ENCODE measurements at regions not wholly inside any gene's neighbourhood (a gene's known extent, or its start where the extent isn't known, plus 50 kb on each side); places are given as distances from the start of the nearest gene placed in this dataset.

DNA sequence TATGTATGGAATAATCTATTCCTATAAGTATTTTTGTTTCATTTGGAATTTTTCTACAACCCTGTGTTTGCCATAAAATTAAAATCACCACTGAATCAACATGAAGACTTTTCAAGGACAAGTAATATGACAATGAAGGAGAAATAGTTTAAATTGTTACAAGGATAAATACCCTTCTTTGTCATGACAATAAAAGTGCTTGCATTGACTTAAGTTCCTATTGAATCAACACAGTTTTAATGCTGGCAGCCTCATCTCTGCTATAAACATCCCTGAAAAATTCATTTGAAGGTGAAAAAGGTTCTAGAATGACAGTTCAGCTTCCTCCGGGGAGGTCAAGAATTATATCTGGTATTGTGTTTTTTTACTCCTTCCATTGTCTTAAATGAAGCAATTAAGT, 1105.1 kb upstream of the CDH9 start:
- 22 to 40% (median 27%) methylated on average over 1 of the region's 1 CpG for WGBS, 3 donors
- no peaks in the 10 kb centered on the region for H3K27me3 ChIP-seq

DNA sequence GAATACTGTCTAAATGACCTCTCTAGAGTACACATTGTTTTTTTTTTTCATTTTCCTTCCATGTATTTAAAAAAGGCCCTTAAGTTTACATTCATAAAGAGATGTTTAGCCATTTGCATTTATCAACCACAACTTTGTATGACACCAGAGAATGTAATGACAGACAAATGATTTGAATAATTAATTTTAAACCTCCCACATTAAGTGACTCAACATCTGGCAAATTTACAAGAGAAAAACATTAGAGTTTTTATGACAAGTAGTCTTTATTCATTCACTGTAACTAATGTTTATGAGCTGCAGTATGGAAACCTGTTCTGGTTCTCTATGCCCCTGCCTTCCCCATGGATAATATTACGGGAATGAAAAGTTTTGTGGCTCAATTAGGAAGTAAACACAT, 1093.8 kb upstream of the CDH9 start:
- intact Hi-C loops (cut with DNase I) = no loop called here
- H3K4me1 ChIP-seq (ENCODE audit: insufficient read depth) = no peaks in the 10 kb centered on the region
- no peaks in the 10 kb centered on the region for H3K27me3 ChIP-seq
- H3K36me3 ChIP-seq = no peaks in the 10 kb centered on the region
- no peaks in the 10 kb centered on the region for H3K9me3 ChIP-seq
- no peak overlapping the region for H3K27ac ChIP-seq
- no peak for DNase-seq
- WGBS, 3 donors = 59 to 68% (median 66%) methylated on average over 1 of the region's 1 CpG
- TF ChIP-seq POLR2A (IDR thresholded peaks at IDR 0.05) = no peak
- TF ChIP-seq EP300 (IDR thresholded peaks at IDR 0.05) = no peak
- no peak for TF ChIP-seq CTCF (IDR thresholded peaks at IDR 0.05)
- no peak overlapping the region for H3K4me3 ChIP-seq

More for the DNA sequence above, 1105.1 kb upstream of the CDH9 start:
- Histone ChIP-seq H3K4me3 (no peak overlapping the region), H3K27ac (no peak overlapping the region), H3K36me3 (no peaks in the 10 kb centered on the region), H3K4me1 (ENCODE audit: insufficient read depth) (no peaks in the 10 kb centered on the region), H3K9me3 (no peaks in the 10 kb centered on the region)
- intact Hi-C loops (cut with DNase I) = no loop called here
- no peak for TF ChIP-seq EP300 (IDR thresholded peaks at IDR 0.05)
- TF ChIP-seq CTCF (IDR thresholded peaks at IDR 0.05) = no peak
- no peak for TF ChIP-seq POLR2A (IDR thresholded peaks at IDR 0.05)
- no peak for DNase-seq

GRCh38 chr5:28117691-28118090, 1079.3 kb upstream of the CDH9 start:
- intact Hi-C loops (cut with DNase I) = no loop called here
- H3K27ac ChIP-seq = no peak overlapping the region
- no peaks in the 10 kb centered on the region for H3K9me3 ChIP-seq
- TF ChIP-seq POLR2A (IDR thresholded peaks at IDR 0.05) (no peak), EP300 (IDR thresholded peaks at IDR 0.05) (no peak), CTCF (IDR thresholded peaks at IDR 0.05) (no peak)
- no peak overlapping the region for H3K4me3 ChIP-seq
- DNase-seq = no peak
- no peaks in the 10 kb centered on the region for H3K4me1 ChIP-seq (ENCODE audit: insufficient read depth)
- H3K27me3 ChIP-seq = no peaks in the 10 kb centered on the region
- no peaks in the 10 kb centered on the region for H3K36me3 ChIP-seq

- Histone ChIP-seq H3K27ac (no peak overlapping the region), H3K4me3 (no peak overlapping the region), H3K4me1 (ENCODE audit: insufficient read depth) (no peaks in the 10 kb centered on the region), H3K9me3 (no peaks in the 10 kb centered on the region), H3K27me3 (no peaks in the 10 kb centered on the region), H3K36me3 (no peaks in the 10 kb centered on the region)
- no peak for DNase-seq
- 51 to 63% (median 55%) methylated on average over 2 of the region's 2 CpGs for WGBS, 3 donors
- intact Hi-C loops (cut with DNase I) = no loop called here
- no peak for TF ChIP-seq CTCF (IDR thresholded peaks at IDR 0.05)
- TF ChIP-seq EP300 (IDR thresholded peaks at IDR 0.05) = no peak
- TF ChIP-seq POLR2A (IDR thresholded peaks at IDR 0.05) = no peak
Measured at GRCh38 chr5:28117273-28117672, 1078.9 kb upstream of the CDH9 start.

- Histone ChIP-seq H3K4me1 (ENCODE audit: insufficient read depth) (no peaks in the 10 kb centered on the region), H3K27me3 (no peaks in the 10 kb centered on the region), H3K36me3 (no peaks in the 10 kb centered on the region), H3K4me3 (no peak overlapping the region), H3K9me3 (no peaks in the 10 kb centered on the region), H3K27ac (no peak overlapping the region)
- DNase-seq = no peak
- no peak for TF ChIP-seq CTCF (IDR thresholded peaks at IDR 0.05)
- 52 to 65% (median 58%) methylated on average over 6 of the region's 6 CpGs for WGBS, 3 donors
- intact Hi-C loops (cut with DNase I) = no loop called here
Measured at GRCh38 chr5:28110781-28111180, 1072.4 kb upstream of the CDH9 start.

All from ovary (tissue), 7 donors.